ENCODE measurements at regions not wholly inside any gene's neighbourhood (a gene's known extent, or its start where the extent isn't known, plus 50 kb on each side); places are given as distances from the start of the nearest gene placed in this dataset.

DNA sequence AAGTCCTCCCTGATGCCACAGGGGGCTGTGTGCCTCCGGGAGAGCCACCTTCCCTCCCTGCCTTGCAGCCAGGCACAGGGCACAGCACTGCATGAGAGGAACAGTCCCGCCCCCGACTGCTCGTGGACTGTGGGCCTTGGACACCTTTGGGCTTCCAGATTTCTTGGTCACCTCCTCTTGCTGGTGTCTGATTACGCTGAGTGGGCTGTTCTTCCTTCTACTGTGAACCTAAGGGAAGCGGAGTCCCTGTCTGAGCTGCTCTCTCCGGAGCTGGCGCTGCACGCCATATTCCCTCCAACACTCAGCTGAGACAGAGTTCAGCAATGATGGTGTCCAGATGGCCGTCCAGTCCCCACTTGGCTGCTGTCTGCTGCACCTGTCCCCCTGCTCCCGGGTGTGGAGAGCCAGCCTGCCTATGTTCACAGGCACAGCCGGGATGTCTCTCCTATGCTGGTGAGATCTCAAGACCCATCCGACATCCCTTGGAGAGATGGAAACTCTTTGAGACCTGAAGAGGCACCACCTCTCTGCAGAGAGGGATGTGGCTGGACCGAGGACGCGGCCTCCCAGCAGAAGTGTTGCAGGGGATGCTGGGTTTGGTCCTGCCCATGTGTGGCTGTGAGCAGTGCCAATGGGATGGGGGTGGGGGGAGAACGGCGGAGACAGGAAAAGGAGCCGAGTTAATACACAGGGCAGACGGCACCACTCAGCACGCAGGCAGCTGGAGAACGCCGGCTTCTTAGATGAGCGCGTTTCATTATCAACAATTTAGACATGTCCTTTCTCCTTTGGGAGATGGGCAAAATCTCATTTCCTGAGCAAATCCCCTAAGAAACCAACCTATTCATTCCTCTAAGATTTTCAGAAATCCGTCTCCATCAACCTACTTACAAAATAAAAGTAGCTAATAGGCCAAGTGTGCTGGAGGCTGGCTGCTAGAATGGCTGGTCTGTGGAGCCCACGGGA lies 171.9 kb downstream of the ENGASE start:
- Histone ChIP-seq H3K27ac (ENCODE audit: extremely low read length, insufficient read depth, low read length) (no peak overlapping the region), H3K27me3 (ENCODE audit: control insufficient read depth in 1 of 2, insufficient read depth in 2 of 2, low read length in 2 of 2) (peaks cover 13 to 61% of the 10 kb centered on the region in 2 experiments; a peak in 4 of 5 replicates), H2AFZ (ENCODE audit: low read length) (no peak overlapping the region), H4K20me1 (ENCODE audit: insufficient read depth, low read length) (no peaks in the 10 kb centered on the region; the same call in 1 of the 2 replicates), H3K4me3 (replicated peaks in 1 of 3; ENCODE audit: insufficient read depth in 1 of 3, low read depth in 2 of 3, low read length in 3 of 3) (no peak overlapping the region), H3K9ac (ENCODE audit: insufficient read depth, low read depth, low read length) (no peak overlapping the region), H3K9me3 (ENCODE audit: low read length) (no peaks in the 10 kb centered on the region), H3K4me1 (ENCODE audit: insufficient read depth, low read length) (no peaks in the 10 kb centered on the region), H3K79me2 (ENCODE audit: insufficient read depth, low read length) (no peaks in the 10 kb centered on the region), H3K4me2 (ENCODE audit: low read depth, low read length) (no peak overlapping the region), H3K36me3 (replicated peaks in 1 of 2; ENCODE audit: control insufficient read depth in 1 of 2, insufficient read depth in 2 of 2, low read length in 2 of 2) (no peaks in the 10 kb centered on the region)
- ATAC-seq (no peak), DNase-seq (ENCODE audit: low spot score) (no peak), FAIRE-seq (no peak)
- in situ Hi-C loops (cut with HindIII; ENCODE audit: extremely low pct_ligation_motif_present, low pct_unique_long_range_greater_than_20kb) = no loop called here
- ChIA-PET POLR2A (no interaction called here), CTCF (ENCODE audit: low intra/inter-chr PET ratio, low total read pairs) (no interaction called here)
- TF ChIP-seq SP140L (CRISPR knock-in tag; IDR thresholded peaks at IDR 0.05; ENCODE audit: borderline replicate concordance) = no peak
- TF ChIP-seq NCOA1 (CRISPR knock-in tag; IDR thresholded peaks at IDR 0.05) = no peak
- peak; percentile 52 to 61; a peak in 3 of 4 replicates for TF ChIP-seq MAFK (conservative IDR thresholded peaks at IDR 0.05 in 1 of 2, IDR thresholded peaks at IDR 0.05 in 1 of 2; ENCODE audit: low read length in 2 of 2)
- TF ChIP-seq CCDC6 (CRISPR knock-in tag; IDR thresholded peaks at IDR 0.05) = no peak
- TF ChIP-seq SRF (IDR thresholded peaks at IDR 0.05; ENCODE audit: low read depth, low read length) = no peak
- TF ChIP-seq NFKB2 (CRISPR knock-in tag; IDR thresholded peaks at IDR 0.05; ENCODE audit: borderline replicate concordance) = no peak
- TF ChIP-seq KAT2B (IDR thresholded peaks at IDR 0.05; ENCODE audit: borderline replicate concordance, low read depth, low read length) = no peak
- TF ChIP-seq DZIP1 (CRISPR knock-in tag; IDR thresholded peaks at IDR 0.05) = no peak
- BruUV-seq (replicated peaks) = no TSS peak
- intact Hi-C loops (cut with micrococcal nuclease; ENCODE audit: unreplicated experiment) = no loop called here
- 33% methylated on average over 24 of the region's 27 CpGs for WGBS (ENCODE audit: low lambda C conversion rate)

All from HepG2 (cell line).